ENCODE measurements at regions not wholly inside any gene's neighbourhood (a gene's known extent, or its start where the extent isn't known, plus 50 kb on each side); places are given as distances from the start of the nearest gene placed in this dataset.

- no peak for DNase-seq (ENCODE audit: unreplicated experiment)
- Mint-ChIP-seq H3K36me3 (ENCODE audit: insufficient read depth, unreplicated experiment) (no peaks in the 10 kb centered on the region), H3K27me3 (ENCODE audit: insufficient read depth, unreplicated experiment) (no peaks in the 10 kb centered on the region), H3K27ac (ENCODE audit: low read depth, unreplicated experiment) (no peak overlapping the region), H3K9me3 (ENCODE audit: unreplicated experiment) (no peaks in the 10 kb centered on the region), H3K4me1 (ENCODE audit: insufficient read depth, unreplicated experiment) (no peaks in the 10 kb centered on the region), H3K4me3 (ENCODE audit: unreplicated experiment) (no peak overlapping the region)
- CTCF ChIA-PET = no interaction called here
- BruUV-seq (replicated peaks) = no TSS peak
- intact Hi-C loops (cut with micrococcal nuclease) = no loop called here
- POLR2A ChIA-PET = no interaction called here
- no peak for TF ChIP-seq CTCF (IDR thresholded peaks at IDR 0.05; ENCODE audit: unreplicated experiment)
Measured at GRCh38 chr2:147549054-147549453, 295.8 kb upstream of the ACVR2A start.

DNA sequence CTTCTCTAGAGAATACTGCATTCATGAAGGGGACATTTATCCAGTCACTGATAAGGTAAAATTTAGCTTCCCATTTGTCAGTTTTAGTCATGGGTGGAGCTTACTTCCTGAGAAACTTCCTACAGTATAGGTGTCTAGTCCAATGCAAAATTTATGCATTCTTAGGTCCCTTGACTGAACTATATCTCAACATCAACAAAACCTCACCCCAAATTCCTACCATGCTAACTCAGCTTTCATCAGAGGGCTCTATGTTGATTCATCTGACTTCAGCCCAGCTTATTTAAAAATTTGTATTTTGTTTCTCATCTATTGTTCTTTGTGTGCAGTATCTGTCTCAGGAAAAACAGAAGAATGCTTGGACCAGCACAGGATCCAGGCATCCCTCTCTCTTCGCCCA is 296.4 kb upstream of the ACVR2A start:
- Mint-ChIP-seq H3K4me1 (ENCODE audit: insufficient read depth, unreplicated experiment) (peaks cover under 1% of the 10 kb centered on the region), H3K4me3 (ENCODE audit: unreplicated experiment) (no peak overlapping the region), H3K9me3 (ENCODE audit: unreplicated experiment) (no peaks in the 10 kb centered on the region), H3K36me3 (ENCODE audit: insufficient read depth, unreplicated experiment) (no peaks in the 10 kb centered on the region), H3K27me3 (ENCODE audit: insufficient read depth, unreplicated experiment) (no peaks in the 10 kb centered on the region), H3K27ac (ENCODE audit: low read depth, unreplicated experiment) (no peak overlapping the region)
- intact Hi-C loops (cut with micrococcal nuclease) = no loop called here
- POLR2A ChIA-PET = interaction anchor here (0.6 to 0.9 kb wide), 2 partner anchors 23 to 101 kb away, joined by 3 to 7 read pairs; no protein-coding TSS in a partner anchor
- BruUV-seq (replicated peaks) = no TSS peak
- TF ChIP-seq CTCF (IDR thresholded peaks at IDR 0.05; ENCODE audit: unreplicated experiment) = no peak
- CTCF ChIA-PET = no interaction called here
- no peak for DNase-seq (ENCODE audit: unreplicated experiment)

DNA sequence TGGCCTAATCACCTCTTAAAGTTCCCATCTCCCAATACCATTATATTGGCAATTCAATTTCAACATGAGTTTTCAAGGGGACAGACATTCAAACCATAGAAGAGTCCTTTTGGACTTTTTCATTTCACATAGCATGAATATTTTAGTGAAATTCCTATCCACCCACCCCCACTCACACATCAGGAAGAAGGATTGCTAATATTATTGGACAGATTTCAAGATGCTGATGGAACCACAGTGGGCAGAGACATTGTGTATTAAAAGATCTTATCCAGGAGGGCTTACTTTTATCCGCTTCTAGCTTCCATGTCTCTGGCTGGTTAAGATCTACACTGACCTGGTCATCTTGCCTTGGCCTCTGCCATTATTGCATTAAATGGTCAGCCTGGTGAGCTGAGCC is 297.4 kb upstream of the ACVR2A start:
- Mint-ChIP-seq H3K4me3 (ENCODE audit: unreplicated experiment) (no peak overlapping the region), H3K27me3 (ENCODE audit: insufficient read depth, unreplicated experiment) (no peaks in the 10 kb centered on the region), H3K4me1 (ENCODE audit: insufficient read depth, unreplicated experiment) (peaks cover 10% of the 10 kb centered on the region), H3K9me3 (ENCODE audit: unreplicated experiment) (no peaks in the 10 kb centered on the region), H3K36me3 (ENCODE audit: insufficient read depth, unreplicated experiment) (no peaks in the 10 kb centered on the region), H3K27ac (ENCODE audit: low read depth, unreplicated experiment) (no peak overlapping the region)
- intact Hi-C loops (cut with micrococcal nuclease) = no loop called here
- no peak for DNase-seq (ENCODE audit: unreplicated experiment)
- BruUV-seq (replicated peaks) = no TSS peak
- POLR2A ChIA-PET = no interaction called here
- TF ChIP-seq CTCF (IDR thresholded peaks at IDR 0.05; ENCODE audit: unreplicated experiment) = no peak
- CTCF ChIA-PET = interaction anchor here (0.5 to 0.6 kb wide), 2 partner anchors 22 to 265 kb away, joined by 5 to 6 read pairs; no protein-coding TSS in a partner anchor

DNA sequence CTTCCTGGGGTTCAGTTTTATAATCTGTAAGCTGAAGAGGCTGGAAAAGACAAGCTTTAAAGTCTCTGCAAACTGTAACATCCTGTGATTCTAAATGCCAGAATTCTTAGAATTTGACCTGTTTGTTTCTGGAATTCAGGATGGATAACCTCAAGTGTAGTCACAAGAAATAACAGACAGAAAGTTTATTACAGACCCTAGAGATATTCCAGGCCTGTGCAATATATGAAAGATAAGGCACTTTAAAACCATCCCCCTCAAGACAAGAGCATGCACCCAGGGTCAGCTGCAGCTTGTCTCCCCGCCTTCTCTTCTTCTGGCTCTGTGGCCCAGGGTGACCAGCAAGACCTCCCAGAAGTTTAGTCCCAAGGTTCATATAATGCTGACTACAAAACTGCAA is 298.7 kb upstream of the ACVR2A start:
- H3K4me1 Mint-ChIP-seq (ENCODE audit: insufficient read depth, unreplicated experiment) = peaks cover 10% of the 10 kb centered on the region
- TF ChIP-seq CTCF (IDR thresholded peaks at IDR 0.05; ENCODE audit: unreplicated experiment) = no peak
- DNase-seq (ENCODE audit: unreplicated experiment) = no peak
- no peak overlapping the region for H3K27ac Mint-ChIP-seq (ENCODE audit: low read depth, unreplicated experiment)
- ChIA-PET CTCF (no interaction called here), POLR2A (no interaction called here)
- H3K4me3 Mint-ChIP-seq (ENCODE audit: unreplicated experiment) = no peak overlapping the region
- intact Hi-C loops (cut with micrococcal nuclease) = no loop called here
- no peaks in the 10 kb centered on the region for H3K27me3 Mint-ChIP-seq (ENCODE audit: insufficient read depth, unreplicated experiment)
- no peaks in the 10 kb centered on the region for H3K36me3 Mint-ChIP-seq (ENCODE audit: insufficient read depth, unreplicated experiment)
- H3K9me3 Mint-ChIP-seq (ENCODE audit: unreplicated experiment) = no peaks in the 10 kb centered on the region
- no TSS peak for BruUV-seq (replicated peaks)

Data from MCF 10A (cell line).